Erythroblast (primary cell): ENCODE measurements at regions not wholly inside any gene's neighbourhood (a gene's known extent, or its start where the extent isn't known, plus 50 kb on each side); places are given as distances from the start of the nearest gene placed in this dataset.
"Not testable (repeated sequence)": the region's sequence is repeated elsewhere in the genome, so short reads cannot be mapped to it uniquely, and the experiment has no call there.

Experiments used
- DNase-seq, 2 experiments: peaks; one replicate each; lab custom pipeline; 2025; lab: John Stamatoyannopoulos, UW
- GATA1 ChIP-seq: IDR thresholded peaks from 2 replicates; pipeline ENCODE4 v1.6.1; 2011; ENCODE audit warnings: low read depth, mild to moderate bottlenecking, control low read depth, low read length, moderate library complexity
- POLR2A ChIP-seq: IDR thresholded peaks from 2 replicates; pipeline ENCODE4 v1.6.1; 2011; ENCODE audit warnings: mild to moderate bottlenecking, low read length

- no peak for TF ChIP-seq GATA1
- DNase-seq = no peak
Measured at GRCh38 chr2:186972281-186972970, 123.5 kb upstream of the ZSWIM2 start.

- TF ChIP-seq POLR2A (no peak), GATA1 (no peak)
- no peak for DNase-seq
Measured at GRCh38 chr2:186968277-186968676, 119.3 kb upstream of the ZSWIM2 start.

GRCh38 chr2:186966015-186966414, 117.0 kb upstream of the ZSWIM2 start:
- DNase-seq = no peak
- TF ChIP-seq GATA1 = no peak
- TF ChIP-seq POLR2A = no peak

- DNase-seq = no peak
- no peak for TF ChIP-seq GATA1
- no peak for TF ChIP-seq POLR2A
Measured at GRCh38 chr2:186962085-186962747, 113.2 kb upstream of the ZSWIM2 start.

- DNase-seq = not testable (repeated sequence)
Measured at GRCh38 chr2:186960241-186960640, 111.3 kb upstream of the ZSWIM2 start.

GRCh38 chr2:186959486-186959885, 110.5 kb upstream of the ZSWIM2 start:
- TF ChIP-seq GATA1 = no peak
- TF ChIP-seq POLR2A = no peak
- no peak for DNase-seq

GRCh38 chr2:186950694-186951093, 101.7 kb upstream of the ZSWIM2 start:
- DNase-seq = no peak
- no peak for TF ChIP-seq POLR2A
- no peak for TF ChIP-seq GATA1

- no peak for DNase-seq
- TF ChIP-seq GATA1 (no peak), POLR2A (no peak)
Measured at GRCh38 chr2:186949726-186950256, 100.8 kb upstream of the ZSWIM2 start.

GRCh38 chr2:186947516-186947915, 98.5 kb upstream of the ZSWIM2 start:
- TF ChIP-seq POLR2A (no peak), GATA1 (no peak)
- no peak for DNase-seq

GRCh38 chr2:186946896-186947467, 98.0 kb upstream of the ZSWIM2 start:
- no peak for DNase-seq
- TF ChIP-seq POLR2A (no peak), GATA1 (no peak)

GRCh38 chr2:186941853-186942252, 92.9 kb upstream of the ZSWIM2 start:
- DNase-seq = no peak
- TF ChIP-seq POLR2A (no peak), GATA1 (no peak)

GRCh38 chr2:186940463-186940862, 91.5 kb upstream of the ZSWIM2 start:
- DNase-seq = no peak
- TF ChIP-seq GATA1 = no peak
- TF ChIP-seq POLR2A = no peak

GRCh38 chr2:186934420-186934819, 85.5 kb upstream of the ZSWIM2 start:
- no peak for DNase-seq
- no peak for TF ChIP-seq GATA1
- no peak for TF ChIP-seq POLR2A

GRCh38 chr2:186927867-186928191, 78.9 kb upstream of the ZSWIM2 start:
- peak in 1 of 2 experiments; percentile 11 for DNase-seq
- TF ChIP-seq POLR2A (no peak), GATA1 (no peak)
